Activated gamma-delta T cell (primary cell): ENCODE measurements at regions not wholly inside any gene's neighbourhood (a gene's known extent, or its start where the extent isn't known, plus 50 kb on each side); places are given as distances from the start of the nearest gene placed in this dataset.

Experiments
- DNase-seq: peaks from one replicate; lab custom pipeline; 2025; lab: John Stamatoyannopoulos, UW

GRCh38 chr7:8932751-8933150 is 499.3 kb downstream of the NXPH1 start:
- DNase-seq: no peak

DNA sequence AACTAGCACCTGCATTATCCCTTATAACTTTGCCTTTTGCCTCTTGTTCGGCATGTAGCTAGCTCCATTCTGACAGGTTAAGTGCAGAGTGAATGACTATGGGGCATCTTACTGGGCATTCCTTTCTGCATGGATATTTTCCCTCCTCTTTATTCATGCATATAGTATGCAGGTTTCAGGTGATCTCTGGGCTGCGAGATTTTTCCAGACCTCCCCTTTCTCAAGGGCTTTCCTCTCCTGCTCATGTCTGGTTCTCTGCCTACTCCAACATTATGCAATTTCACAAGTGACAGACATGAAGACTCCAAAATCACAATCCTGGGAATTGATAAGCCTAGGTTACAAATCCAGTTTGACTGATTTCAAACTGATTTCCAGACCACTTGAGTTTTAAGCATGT is 503.8 kb downstream of the NXPH1 start:
- DNase-seq: no peak

- DNase-seq: no peak
Measured at GRCh38 chr7:8938044-8938805, 504.8 kb downstream of the NXPH1 start.

GRCh38 chr7:8939446-8939845 is 506.0 kb downstream of the NXPH1 start:
- DNase-seq: no peak

DNA sequence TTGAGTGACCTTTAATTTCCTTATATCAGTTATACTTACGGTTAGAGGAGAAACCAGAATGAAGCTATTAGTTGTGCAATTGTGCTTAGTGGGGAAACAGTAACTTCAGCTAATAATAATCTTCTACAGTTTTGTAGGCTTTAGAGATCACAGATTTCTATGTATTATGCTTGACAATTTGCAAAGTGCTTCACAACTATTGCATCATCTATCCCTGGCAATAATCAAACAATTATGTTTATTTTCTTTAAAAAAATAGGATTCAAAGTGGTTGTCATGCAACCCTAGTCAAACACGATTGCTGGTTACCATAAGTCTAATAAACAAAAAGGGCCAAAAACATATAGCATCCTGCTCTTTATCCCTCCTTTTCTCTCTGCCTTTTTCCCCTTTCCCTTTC is 530.3 kb downstream of the NXPH1 start:
- DNase-seq: no peak

DNA sequence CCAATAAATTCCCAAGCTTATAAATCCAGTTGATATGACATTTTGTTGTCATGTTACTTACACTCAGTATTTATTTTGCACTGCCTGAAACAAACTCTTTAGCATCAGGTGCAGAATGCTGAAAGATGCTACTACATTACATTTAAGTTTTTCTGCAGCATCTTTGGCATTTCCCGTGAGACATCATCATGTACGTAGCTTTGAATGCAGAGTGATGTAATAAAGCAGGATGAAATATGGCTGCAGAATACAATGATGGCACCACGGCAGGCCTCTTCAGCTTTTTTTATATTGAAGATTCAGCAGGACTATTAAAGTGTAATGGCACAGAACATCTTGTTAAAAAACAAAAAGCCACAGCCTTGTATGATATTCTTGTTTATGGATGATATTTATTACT is 531.8 kb downstream of the NXPH1 start:
- no peak for DNase-seq

DNA sequence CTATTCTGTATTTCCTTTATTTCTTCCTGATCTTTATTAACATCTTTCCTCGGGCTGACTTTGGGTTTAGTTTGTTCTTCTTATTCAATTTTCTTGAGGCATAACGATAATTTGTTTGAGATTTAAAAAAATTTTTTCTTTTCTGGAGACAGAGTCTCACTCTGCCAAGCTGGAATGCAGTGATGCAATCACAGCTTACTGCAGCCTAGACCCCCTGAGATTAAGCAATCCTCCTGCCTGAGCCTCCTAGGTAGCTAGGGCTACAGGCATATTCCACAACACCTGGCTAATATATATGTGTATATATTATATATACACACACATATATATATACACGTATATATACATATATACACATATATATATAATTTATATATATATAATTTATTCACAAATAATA is 540.2 kb downstream of the NXPH1 start:
- no peak for DNase-seq

DNA sequence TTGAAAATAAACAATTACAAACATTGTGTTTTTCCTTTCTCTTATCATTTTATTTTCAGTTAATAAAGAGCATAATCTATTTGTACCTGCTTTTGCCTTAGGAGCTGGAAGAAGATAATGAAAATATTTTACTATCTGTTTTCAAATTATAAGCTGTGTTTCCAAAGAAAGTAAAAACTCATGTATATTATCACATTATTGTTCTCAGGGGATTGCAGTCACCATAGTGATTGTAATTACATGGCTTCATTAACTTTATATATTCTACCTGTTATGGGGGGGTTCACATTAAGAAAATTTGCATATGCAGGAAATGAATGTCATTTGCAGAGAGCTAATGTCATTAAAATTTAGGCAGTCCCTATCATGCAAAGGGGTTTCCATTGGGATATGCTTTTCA is 542.3 kb downstream of the NXPH1 start:
- no peak for DNase-seq

- DNase-seq: no peak
Measured at GRCh38 chr7:8982338-8982992, 549.1 kb downstream of the NXPH1 start.

DNA sequence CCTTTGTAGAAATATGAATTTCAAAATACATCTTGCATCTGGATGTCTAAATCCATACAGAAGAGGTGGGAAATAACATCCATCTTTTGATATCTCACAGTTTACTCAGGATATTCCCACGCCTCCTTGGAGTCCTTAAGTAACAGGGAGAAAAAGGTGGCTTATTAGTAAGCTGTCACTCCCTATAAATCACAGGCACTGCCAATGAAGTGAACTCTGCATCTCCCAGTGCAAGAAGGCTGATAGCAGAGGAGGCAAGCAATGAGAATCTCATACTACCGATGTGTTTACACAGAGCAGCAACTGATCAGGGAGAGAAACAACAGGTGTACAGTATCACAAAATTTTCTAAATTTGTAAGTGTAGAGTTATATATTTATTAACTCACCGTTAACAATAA is 551.8 kb downstream of the NXPH1 start:
- DNase-seq: no peak

GRCh38 chr7:8988267-8988666 is 554.9 kb downstream of the NXPH1 start:
- DNase-seq: no peak

DNA sequence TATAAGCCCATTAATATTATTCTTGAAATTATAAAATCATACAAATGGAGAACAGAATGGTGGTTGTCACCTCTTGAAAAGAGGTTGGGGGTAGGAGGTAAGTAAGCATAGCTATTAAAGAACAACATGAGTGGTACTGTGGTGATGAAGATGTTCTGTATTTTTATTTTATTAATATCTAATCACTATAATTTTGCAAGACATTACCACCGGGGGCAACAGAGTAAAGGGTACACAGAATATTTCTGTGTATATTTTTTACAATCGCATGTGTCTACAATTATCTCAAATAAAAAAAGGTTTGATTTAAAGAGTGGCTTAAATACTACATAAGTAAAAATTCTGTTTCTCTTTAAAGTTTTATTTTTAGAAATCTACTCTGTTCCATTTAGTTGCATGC is 557.8 kb downstream of the NXPH1 start:
- DNase-seq: no peak

DNA sequence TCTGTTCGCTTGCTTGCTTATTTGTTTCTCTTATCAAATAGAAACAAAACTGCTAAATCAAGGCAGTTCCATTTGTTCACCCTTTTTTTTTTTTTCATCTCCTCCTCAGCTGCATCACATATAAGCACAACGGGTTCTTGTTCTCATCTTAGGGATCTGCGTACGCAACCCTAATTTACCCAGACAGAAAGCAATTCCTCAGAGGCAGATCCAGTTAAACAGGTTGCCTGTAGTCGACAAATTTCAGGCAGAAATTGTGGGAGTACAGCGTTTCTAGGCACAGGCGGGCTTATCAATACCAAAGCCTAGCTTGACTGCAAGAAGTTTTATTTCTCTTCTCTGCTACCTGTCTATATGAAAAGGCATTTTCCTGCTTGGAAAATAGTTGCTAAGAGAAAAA is 565.4 kb downstream of the NXPH1 start:
- DNase-seq: no peak

DNA sequence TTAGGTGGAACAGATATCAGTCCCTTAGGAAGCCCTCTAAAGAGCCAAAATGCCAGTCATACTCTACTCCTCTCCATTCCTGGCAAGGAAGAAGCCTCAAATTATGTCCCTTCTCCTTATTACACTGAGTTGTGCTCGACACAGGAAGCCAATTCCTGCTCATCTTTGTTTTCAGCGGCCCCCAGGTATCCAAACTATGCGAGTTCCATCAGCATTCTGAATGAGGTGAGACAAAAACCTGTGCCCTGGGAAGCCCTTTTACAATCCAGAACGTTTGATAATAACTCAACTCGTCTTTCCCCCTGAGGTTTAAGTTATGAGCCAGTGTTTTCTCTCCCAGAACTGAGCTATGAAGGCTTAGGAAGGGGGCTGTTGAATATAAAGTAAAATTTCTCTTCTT is 580.5 kb downstream of the NXPH1 start:
- no peak for DNase-seq

- no peak for DNase-seq
Measured at GRCh38 chr7:9017286-9017685, 583.9 kb downstream of the NXPH1 start.

DNA sequence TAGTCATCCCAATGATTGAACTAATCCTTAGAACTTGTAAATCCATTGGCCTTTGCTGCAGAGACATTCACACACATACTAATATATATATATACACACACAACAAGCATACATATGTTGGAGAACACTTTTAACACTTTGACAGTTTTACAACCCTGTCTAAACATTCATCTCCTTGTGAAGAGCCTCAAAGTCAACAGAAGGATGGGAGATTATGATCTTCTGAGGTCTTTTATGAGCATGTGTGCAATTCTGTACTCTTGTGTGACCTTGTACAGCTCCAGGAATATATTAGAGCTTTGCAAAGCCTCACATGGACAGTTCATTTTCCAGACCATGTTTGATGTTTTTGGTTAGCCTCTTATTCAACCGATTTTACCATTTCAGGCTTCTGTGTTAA is 589.0 kb downstream of the NXPH1 start:
- no peak for DNase-seq

GRCh38 chr7:9023675-9024294 is 590.4 kb downstream of the NXPH1 start:
- no peak for DNase-seq

DNA sequence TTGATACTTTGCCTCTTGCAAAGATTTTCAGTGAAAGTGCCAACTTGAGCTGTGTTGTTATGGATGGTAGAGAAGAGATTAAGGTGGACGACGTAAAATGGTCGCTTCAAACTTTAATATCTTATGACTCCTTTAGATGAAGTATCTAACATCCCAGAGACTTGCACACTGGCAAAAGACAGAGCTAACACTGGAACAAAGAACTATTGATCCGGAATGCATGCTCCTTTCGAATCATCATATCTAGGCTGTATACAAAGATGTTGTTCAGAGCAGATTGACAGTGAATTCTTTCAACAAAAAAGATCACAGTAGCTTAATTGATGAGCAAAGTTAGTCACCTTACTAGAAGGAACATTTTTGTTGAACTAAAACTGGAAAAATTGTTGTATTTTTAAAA is 592.7 kb downstream of the NXPH1 start:
- no peak for DNase-seq

GRCh38 chr7:9028012-9028411 is 594.6 kb downstream of the NXPH1 start:
- no peak for DNase-seq

DNA sequence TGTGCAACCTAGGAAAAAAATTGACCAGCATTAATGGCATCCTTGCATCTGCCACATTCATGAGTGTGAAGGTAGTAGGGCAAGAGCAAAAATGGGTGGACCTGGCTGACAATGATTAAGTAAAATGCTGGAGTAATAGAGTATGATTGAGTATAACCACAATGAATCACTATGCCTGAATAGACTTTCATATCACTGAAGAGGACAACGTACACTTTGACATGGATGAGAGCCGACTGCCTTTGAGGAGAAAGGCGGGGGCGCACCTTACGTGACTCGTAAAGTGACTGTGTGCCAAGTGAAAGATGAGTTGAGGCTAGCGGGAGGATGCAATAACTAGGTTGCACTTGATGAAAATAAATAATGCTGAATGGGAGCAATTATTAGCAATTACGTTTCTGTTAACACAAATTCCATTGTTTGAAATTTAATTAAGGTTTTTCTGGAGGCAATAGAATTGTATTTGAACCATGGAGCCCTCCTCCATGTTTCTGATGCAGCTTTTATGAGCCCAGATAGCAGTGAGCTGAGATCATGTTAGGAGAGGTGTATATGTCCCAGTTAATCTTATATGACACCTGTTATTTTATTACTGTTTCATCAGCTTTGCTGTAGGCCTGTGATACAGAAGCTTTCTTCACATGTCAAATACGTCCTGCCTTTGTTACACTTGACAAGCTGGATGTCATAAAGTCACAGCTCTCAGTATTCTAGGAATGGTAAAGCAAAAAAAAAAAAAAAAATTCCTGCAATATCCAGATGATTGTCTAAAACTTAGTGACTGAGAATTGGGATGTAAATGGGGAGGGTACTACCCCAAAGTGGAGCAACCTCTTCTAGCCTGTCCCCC is 596.5 kb downstream of the NXPH1 start:
- no peak for DNase-seq

GRCh38 chr7:9030976-9031375 is 597.6 kb downstream of the NXPH1 start:
- no peak for DNase-seq

- no peak for DNase-seq
Measured at GRCh38 chr7:9031386-9031785, 598.0 kb downstream of the NXPH1 start.
